Endodermal cell (in vitro differentiated cells): ENCODE measurements at regions not wholly inside any gene's neighbourhood (a gene's known extent, or its start where the extent isn't known, plus 50 kb on each side); places are given as distances from the start of the nearest gene placed in this dataset.

Experiments used
- DNase-seq: peaks from one replicate; pipeline ENCODE4 v3.0.0-alpha.2; 2017
- H3K27ac ChIP-seq: 2 replicates; pipeline ENCODE4 v1.5.1; 2013; ENCODE audit warnings: mild to moderate bottlenecking, low read depth, low read length, moderate library complexity
- H3K27me3 ChIP-seq: 2 replicates; pipeline ENCODE4 v1.6.1; 2013; ENCODE audit warnings: mild to moderate bottlenecking, low read length, moderate library complexity; ENCODE audit not compliant: insufficient read depth, control insufficient read depth, poor library complexity, severe bottlenecking
- H3K36me3 ChIP-seq: 2 replicates; pipeline ENCODE4 v1.7.0; 2013; ENCODE audit warnings: mild to moderate bottlenecking, low read length, moderate library complexity; ENCODE audit not compliant: control insufficient read depth, insufficient read depth
- H3K4me1 ChIP-seq: one replicate; pipeline ENCODE4 v1.7.0; 2013; ENCODE audit warnings: low read length; ENCODE audit not compliant: control insufficient read depth, insufficient read depth
- H3K4me3 ChIP-seq: 2 replicates; pipeline ENCODE4 v1.5.1; 2013; ENCODE audit warnings: mild to moderate bottlenecking, low read length, moderate library complexity
- H3K9ac ChIP-seq: 2 replicates; pipeline ENCODE4 v1.6.1; 2013; ENCODE audit warnings: mild to moderate bottlenecking, low read length, moderate library complexity; ENCODE audit not compliant: poor library complexity, severe bottlenecking; ENCODE audit errors: extremely low read depth
- H3K9me3 ChIP-seq: 2 replicates; pipeline ENCODE4 v1.6.1; 2013; ENCODE audit warnings: mild to moderate bottlenecking, low read length, moderate library complexity; ENCODE audit not compliant: control insufficient read depth
- H3K27ac Mint-ChIP-seq: 2 replicates; pipeline ENCODE4 v1.8.0; 2020; ENCODE audit warnings: mixed read lengths
- H3K27me3 Mint-ChIP-seq: 2 replicates; pipeline ENCODE4 v1.8.0; 2021; ENCODE audit warnings: mild to moderate bottlenecking, mixed read lengths; ENCODE audit not compliant: insufficient read depth
- H3K36me3 Mint-ChIP-seq: 2 replicates; pipeline ENCODE4 v1.8.0; 2020; ENCODE audit warnings: low read depth, mixed read lengths
- H3K4me1 Mint-ChIP-seq: 2 replicates; pipeline ENCODE4 v1.8.0; 2020; ENCODE audit warnings: mixed read lengths
- H3K4me3 Mint-ChIP-seq: 2 replicates; pipeline ENCODE4 v1.8.0; 2020; ENCODE audit warnings: mild to moderate bottlenecking, moderate library complexity, mixed read lengths
- H3K9me3 Mint-ChIP-seq: 2 replicates; pipeline ENCODE4 v1.8.0; 2020; ENCODE audit warnings: mild to moderate bottlenecking, mixed read lengths
- WGBS, 2 experiments: methylation state at CpG; one replicate each; pipeline versions ENCODE4 v1.1.5 to v1.1.7; 2013; ENCODE audit warnings: missing lambda C conversion rate in 2 of 2, mixed read lengths in 1 of 2; ENCODE audit not compliant: insufficient coverage in 1 of 2, insufficient read length in 1 of 2; 5-methylcytosine and 5-hydroxymethylcytosine counted together
- TF ChIP-seq, protein P1 (sequence below): fragments of 200-600 bp; sonication (generic); conservative IDR thresholded peaks from 2 replicates; pipeline ENCODE4 v1.5.0; 2021; ENCODE audit warnings: antibody characterized with exemption, mild to moderate bottlenecking

DNA sequence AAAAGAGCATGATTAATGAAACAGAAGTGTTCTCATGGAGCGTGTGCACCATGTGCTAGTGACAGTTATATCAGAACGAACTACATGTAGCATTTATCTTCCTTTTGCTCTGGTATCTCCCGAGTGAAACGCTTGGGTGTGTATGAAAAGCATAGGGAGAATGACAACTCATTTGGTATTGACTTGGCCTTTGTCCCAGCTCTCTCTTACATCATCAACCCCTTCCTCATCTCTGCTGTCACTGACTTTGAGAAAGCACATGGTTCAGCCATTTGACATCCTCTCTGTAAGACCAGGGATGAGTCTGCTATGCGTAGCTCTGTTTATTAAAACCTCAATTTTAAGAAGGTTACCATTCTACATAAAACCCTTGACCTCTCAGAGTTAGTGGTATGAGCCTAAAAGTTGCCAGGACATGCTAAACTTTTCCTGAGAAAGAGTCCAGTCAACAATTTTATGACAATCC is 201.0 kb downstream of the NRIP1 start:
- Mint-ChIP-seq H3K4me1 (peaks cover 29% of the 10 kb centered on the region), H3K9me3 (peaks cover 27% of the 10 kb centered on the region), H3K27ac (no peak overlapping the region), H3K4me3 (no peak overlapping the region), H3K27me3 (no peaks in the 10 kb centered on the region), H3K36me3 (peaks cover 8% of the 10 kb centered on the region)
- Histone ChIP-seq H3K9me3 (peaks cover 18% of the 10 kb centered on the region), H3K27me3 (no peaks in the 10 kb centered on the region), H3K4me1 (peaks cover under 1% of the 10 kb centered on the region), H3K36me3 (no peaks in the 10 kb centered on the region), H3K4me3 (no peak overlapping the region), H3K9ac (no peak overlapping the region), H3K27ac (no peak overlapping the region)
- WGBS, 2 experiments, result 96 to 97% methylated on average over 4 to 5 of the region's 5 CpGs
- no peak for DNase-seq
- TF ChIP-seq, protein P1, sequence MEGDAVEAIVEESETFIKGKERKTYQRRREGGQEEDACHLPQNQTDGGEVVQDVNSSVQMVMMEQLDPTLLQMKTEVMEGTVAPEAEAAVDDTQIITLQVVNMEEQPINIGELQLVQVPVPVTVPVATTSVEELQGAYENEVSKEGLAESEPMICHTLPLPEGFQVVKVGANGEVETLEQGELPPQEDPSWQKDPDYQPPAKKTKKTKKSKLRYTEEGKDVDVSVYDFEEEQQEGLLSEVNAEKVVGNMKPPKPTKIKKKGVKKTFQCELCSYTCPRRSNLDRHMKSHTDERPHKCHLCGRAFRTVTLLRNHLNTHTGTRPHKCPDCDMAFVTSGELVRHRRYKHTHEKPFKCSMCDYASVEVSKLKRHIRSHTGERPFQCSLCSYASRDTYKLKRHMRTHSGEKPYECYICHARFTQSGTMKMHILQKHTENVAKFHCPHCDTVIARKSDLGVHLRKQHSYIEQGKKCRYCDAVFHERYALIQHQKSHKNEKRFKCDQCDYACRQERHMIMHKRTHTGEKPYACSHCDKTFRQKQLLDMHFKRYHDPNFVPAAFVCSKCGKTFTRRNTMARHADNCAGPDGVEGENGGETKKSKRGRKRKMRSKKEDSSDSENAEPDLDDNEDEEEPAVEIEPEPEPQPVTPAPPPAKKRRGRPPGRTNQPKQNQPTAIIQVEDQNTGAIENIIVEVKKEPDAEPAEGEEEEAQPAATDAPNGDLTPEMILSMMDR, result no peak

GRCh38 chr21:14862794-14863720 is 201.7 kb downstream of the NRIP1 start:
- H3K9ac ChIP-seq, result no peak overlapping the region
- 72 to 90% methylated on average over 2 to 4 of the region's 5 CpGs for WGBS, 2 experiments
- TF ChIP-seq, protein P1, result peak; percentile 91
- peaks cover 27% of the 10 kb centered on the region for H3K9me3 Mint-ChIP-seq
- H3K36me3 ChIP-seq, result no peaks in the 10 kb centered on the region
- peaks cover 8% of the 10 kb centered on the region for H3K36me3 Mint-ChIP-seq
- H3K27ac Mint-ChIP-seq, result no peak overlapping the region
- H3K27me3 Mint-ChIP-seq, result no peaks in the 10 kb centered on the region
- no peaks in the 10 kb centered on the region for H3K27me3 ChIP-seq
- no peak overlapping the region for H3K4me3 Mint-ChIP-seq
- H3K4me1 Mint-ChIP-seq, result peaks cover 21% of the 10 kb centered on the region
- peaks cover 18% of the 10 kb centered on the region for H3K9me3 ChIP-seq
- no peak overlapping the region for H3K4me3 ChIP-seq
- no peak for DNase-seq
- no peak overlapping the region for H3K27ac ChIP-seq
- H3K4me1 ChIP-seq, result no peaks in the 10 kb centered on the region

DNA sequence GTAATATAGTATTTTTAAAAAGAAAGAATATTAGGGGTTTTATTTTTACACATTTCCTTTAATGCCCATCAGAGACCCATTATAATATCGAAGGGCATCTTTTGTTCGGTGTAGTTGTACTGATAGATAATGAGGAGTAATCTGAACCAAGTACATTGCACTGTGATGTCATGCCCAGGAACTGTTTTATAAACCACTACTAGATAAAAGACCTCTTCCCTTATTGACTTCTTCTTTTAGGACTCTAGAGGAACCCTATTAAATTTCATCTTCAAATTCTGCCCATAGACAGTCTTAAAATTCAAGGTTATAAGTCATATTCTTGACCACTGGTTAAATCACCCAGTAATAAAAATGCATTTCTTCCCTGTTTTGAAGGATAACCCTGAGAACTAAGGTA is 206.5 kb downstream of the NRIP1 start:
- Histone ChIP-seq H3K4me3 (no peak overlapping the region), H3K4me1 (no peaks in the 10 kb centered on the region), H3K9me3 (peaks cover 18% of the 10 kb centered on the region), H3K27me3 (no peaks in the 10 kb centered on the region), H3K9ac (no peak overlapping the region), H3K27ac (no peak overlapping the region), H3K36me3 (no peaks in the 10 kb centered on the region)
- Mint-ChIP-seq H3K27me3 (no peaks in the 10 kb centered on the region), H3K4me1 (no peaks in the 10 kb centered on the region), H3K9me3 (peaks cover 27% of the 10 kb centered on the region), H3K27ac (no peak overlapping the region), H3K36me3 (peaks cover 8% of the 10 kb centered on the region), H3K4me3 (no peak overlapping the region)
- 100% methylated on average over 1 of the region's 2 CpGs; no CpG with 5 or more reads in 1 of the 2 experiments for WGBS, 2 experiments
- no peak for DNase-seq
- TF ChIP-seq, protein P1, result no peak
